Left renal pelvis (tissue), 4 donors: ENCODE measurements at regions not wholly inside any gene's neighbourhood (a gene's known extent, or its start where the extent isn't known, plus 50 kb on each side); places are given as distances from the start of the nearest gene placed in this dataset.
"Not testable (repeated sequence)": the region's sequence is repeated elsewhere in the genome, so short reads cannot be mapped to it uniquely, and the experiment has no call there.

ENCODE experiments used
- DNase-seq, 4 donors: peaks; one replicate each; pipeline ENCODE4 v3.0.0-alpha.2; 2013; ENCODE audit warnings: low read depth in 4 of 4, low spot score in 3 of 4

DNA sequence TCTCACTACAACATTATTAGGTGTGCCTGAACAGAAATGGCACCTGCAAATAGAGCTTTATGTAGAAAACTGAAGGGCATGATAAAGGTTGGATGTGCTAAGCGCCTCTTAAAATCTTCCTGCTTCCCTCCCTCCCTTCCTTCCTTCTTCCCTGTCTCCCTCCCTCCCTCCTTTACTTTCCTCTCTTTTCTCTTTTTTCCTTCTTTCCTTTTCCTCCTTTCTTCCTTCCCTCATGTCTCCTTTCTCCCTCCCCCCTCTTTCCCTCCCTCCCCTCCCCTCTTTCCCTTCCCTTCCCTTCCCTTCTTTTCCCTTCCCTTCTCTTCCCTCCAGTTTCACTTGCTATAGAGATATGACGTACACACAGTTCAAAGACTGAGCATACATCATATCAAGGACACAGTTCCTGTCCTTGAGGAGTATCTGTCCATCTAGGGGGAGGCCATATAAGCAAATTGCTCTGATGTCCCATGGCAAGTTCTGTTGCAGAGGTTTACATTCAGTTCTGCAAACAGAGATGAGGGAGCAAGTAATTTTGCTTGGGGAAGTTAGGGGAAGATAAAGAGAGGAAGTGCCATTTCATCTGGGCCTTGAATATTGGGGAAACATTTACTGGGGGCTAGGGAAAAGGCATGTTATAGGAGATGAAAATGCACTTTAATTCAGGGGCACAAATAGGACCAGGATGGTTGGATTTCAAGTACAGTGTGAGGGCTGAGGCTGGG is 79.0 kb upstream of the EEF1E1 start:
- DNase-seq, result no peak

DNA sequence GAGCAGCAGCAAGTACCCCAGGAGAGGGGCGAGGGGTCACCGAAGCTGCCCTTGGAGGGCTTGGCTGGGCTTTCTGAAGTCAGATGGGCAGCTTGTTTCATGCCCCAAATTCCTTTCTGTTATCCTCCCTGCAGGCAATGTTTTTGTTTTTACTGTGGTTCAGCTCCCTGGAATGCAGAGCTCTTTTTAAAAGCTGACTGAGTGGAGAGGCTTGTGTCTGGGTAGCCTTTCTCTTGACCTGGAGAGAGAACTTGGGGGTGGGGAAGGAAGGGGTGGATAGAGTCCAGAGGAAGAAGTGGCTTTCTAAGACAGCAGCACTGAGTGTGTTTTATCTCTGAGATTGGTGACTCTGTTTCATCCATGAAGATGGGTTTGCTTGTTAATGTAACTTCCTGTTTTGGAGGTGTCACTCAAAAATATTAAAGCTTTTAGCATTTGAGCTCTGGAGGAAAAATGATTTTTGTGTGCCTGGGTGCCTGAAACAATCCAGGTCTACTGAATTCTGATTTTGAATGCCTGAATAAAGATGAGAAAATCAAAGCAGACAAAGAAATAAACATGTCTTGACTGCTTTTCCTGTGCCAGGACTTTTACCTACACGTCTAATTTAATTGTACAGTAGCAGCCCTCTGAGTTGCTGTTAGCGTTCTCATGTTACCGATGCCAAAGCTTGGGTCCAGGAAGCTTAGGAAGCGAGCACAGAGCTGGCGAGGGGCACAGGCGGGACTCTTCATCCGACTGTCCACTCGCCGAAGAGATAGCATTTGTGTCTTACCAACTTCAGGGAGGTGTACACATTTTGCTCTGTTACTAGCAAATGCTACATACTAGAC is 78.2 kb upstream of the EEF1E1 start:
- DNase-seq, result no peak

- no peak for DNase-seq
Measured at GRCh38 chr6:8177721-8178120, 75.4 kb upstream of the EEF1E1 start.

GRCh38 chr6:8175046-8175777 is 72.9 kb upstream of the EEF1E1 start:
- no peak for DNase-seq

GRCh38 chr6:8174571-8174970 is 72.2 kb upstream of the EEF1E1 start:
- DNase-seq, result no peak

GRCh38 chr6:8172530-8172929 is 70.2 kb upstream of the EEF1E1 start:
- DNase-seq, result no peak

GRCh38 chr6:8170754-8171153 is 68.4 kb upstream of the EEF1E1 start:
- DNase-seq, result no peak

DNA sequence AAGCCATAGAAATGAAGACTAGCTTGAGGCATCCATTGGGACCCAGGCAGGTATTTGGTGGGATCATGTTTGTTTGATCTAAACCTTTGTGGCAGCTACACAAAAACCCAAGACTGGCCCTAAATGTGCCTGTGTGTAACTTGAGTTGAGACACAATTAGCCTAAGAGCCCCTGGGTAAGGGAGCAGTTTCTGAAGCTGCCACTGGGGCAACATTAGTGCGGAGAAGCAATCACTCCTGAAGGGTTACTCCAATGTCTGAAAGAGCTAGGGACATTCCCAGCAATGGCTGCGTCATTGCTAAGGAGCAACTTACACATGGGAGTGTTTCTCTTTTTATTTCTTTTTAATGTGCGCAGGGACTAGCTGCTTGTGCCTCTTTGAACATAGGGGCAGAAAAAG is 67.9 kb upstream of the EEF1E1 start:
- DNase-seq, result no peak

DNA sequence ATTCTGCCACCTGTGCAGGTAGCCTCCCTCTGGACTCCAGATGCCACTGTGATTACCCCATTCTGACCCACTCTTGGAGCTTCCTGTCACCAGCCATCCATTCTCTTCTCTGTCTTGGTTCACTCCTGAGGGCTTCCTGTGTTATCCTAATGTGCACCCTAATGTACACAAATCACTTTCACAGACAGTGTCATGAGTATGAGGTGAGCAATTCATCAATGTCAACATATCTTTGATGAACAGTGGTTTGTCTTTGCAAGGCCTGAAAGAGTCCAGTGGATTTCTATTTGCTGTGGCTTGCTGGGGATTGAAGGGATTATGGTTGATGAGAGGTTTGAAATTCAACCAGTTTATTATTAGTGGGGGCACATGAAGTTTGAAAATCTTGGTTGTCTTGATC is 63.8 kb upstream of the EEF1E1 start:
- no peak for DNase-seq

GRCh38 chr6:8165008-8165407 is 62.7 kb upstream of the EEF1E1 start:
- not testable (repeated sequence) for DNase-seq

DNA sequence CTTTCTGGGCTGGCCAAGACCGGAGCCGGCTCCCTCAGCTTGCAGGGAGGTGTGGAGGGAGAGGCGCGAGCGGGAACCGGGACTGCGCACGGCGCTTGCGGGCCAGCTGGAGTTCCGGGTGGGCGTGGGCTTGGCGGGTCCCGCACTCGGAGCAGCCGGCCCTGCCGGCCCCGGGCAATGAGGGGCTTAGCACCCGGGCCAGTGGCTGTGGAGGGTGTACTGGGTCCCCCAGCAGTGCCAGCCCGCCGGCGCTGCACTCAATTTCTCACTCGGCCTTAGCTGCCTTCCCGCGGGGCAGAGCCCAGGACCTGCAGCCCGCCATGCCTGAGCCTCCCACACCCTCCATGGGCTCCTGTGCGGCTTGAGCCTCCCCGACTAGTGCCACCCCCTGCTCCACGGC is 61.9 kb upstream of the EEF1E1 start:
- not testable (repeated sequence) for DNase-seq

GRCh38 chr6:8159966-8160365 is 57.6 kb upstream of the EEF1E1 start:
- DNase-seq, result no peak

DNA sequence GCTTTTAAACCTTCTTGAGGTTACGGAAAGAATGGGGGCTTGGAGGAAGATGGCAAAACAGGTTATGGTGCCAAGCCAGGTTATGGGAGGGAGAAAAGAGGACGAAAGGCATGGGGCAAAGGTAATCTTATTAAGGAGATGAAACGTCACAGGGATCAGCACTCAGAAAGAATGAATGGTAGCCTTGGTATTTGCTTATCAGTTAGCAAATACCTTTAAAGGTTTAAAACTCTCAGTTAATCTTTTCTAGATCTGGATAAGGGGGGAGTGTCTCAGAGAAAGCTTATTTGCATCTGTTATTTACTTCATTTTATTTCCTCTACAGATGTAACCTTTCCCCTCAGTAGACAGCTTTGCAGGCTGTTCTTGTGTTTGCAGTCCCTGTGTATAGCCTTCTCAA is 55.5 kb upstream of the EEF1E1 start:
- DNase-seq, result no peak

GRCh38 chr6:8155259-8156012 is 53.1 kb upstream of the EEF1E1 start:
- no peak for DNase-seq
